HepG2 (cell line): ENCODE measurements at regions not wholly inside any gene's neighbourhood (a gene's known extent, or its start where the extent isn't known, plus 50 kb on each side); places are given as distances from the start of the nearest gene placed in this dataset.

ENCODE experiments used
- ATAC-seq: fragments of 200-7000 bp; cut with Tn5 transposase; 3 replicates; pipeline ENCODE4 v1.9.1; 2020; ENCODE audit warnings: mild to moderate bottlenecking, moderate library complexity
- BruUV-seq: library from RNA; stranded (reverse); fragments of 400-500 nt; replicated peaks from 2 replicates; lab custom pipeline; 2021; lab: Mats Ljungman, UMichigan
- CTCF ChIA-PET: fragments of 300-600 bp; formaldehyde crosslinking; extraction: SDS; loops from one replicate; lab custom pipeline; 2021; ENCODE audit warnings: low total read pairs, inconsistent platforms, low intra/inter-chr PET ratio; lab: Yijun Ruan, JAX
- POLR2A ChIA-PET: fragments of 350-600 bp; sonication (Branson Sonifier 250); formaldehyde crosslinking; loops from one replicate; lab custom pipeline; 2020; ENCODE audit warnings: antibody characterized with exemption, inconsistent platforms; lab: Yijun Ruan, JAX
- DNase-seq: peaks from one replicate; pipeline ENCODE4 v3.0.0-alpha.2; 2015; ENCODE audit warnings: low spot score
- FAIRE-seq: peaks from 3 replicates; lab custom pipeline; 2011; peaks lifted over from hg19 to GRCh38; lab: Jason Lieb, UNC
- H2AFZ ChIP-seq: one replicate; pipeline ENCODE4 v1.6.1; 2011; ENCODE audit warnings: low read length, inconsistent platforms
- H3K27ac ChIP-seq: fragments of 300-600 bp; 3 replicates; pipeline ENCODE4 v1.8.0; 2011; ENCODE audit warnings: mixed run types, mild to moderate bottlenecking, mixed read lengths, low read length, inconsistent platforms; ENCODE audit not compliant: insufficient read depth; ENCODE audit errors: extremely low read length
- H3K27me3 ChIP-seq, 2 experiments: fragments of 200-600 bp in 1 of 2; 2 replicates in 1 of 2; 3 replicates in 1 of 2; pipeline versions ENCODE4 v1.6.0 to v1.8.0; 2011; ENCODE audit warnings: low read length in 2 of 2, mild to moderate bottlenecking in 2 of 2, moderate library complexity in 2 of 2, inconsistent platforms in 1 of 2; ENCODE audit not compliant: insufficient read depth in 2 of 2, control insufficient read depth in 1 of 2
- H3K36me3 ChIP-seq, 2 experiments: fragments of 200-600 bp in 1 of 2; replicated peaks in 1 of 2; 2 replicates in 1 of 2; 3 replicates in 1 of 2; pipeline versions ENCODE4 v1.5.1 to v1.8.0; 2011; ENCODE audit warnings: low read length in 2 of 2, inconsistent platforms in 1 of 2; ENCODE audit not compliant: insufficient read depth in 2 of 2, control insufficient read depth in 1 of 2
- H3K4me1 ChIP-seq: 2 replicates; pipeline ENCODE4 v1.5.1; 2012; ENCODE audit warnings: low read length, inconsistent platforms; ENCODE audit not compliant: insufficient read depth
- H3K4me2 ChIP-seq: 2 replicates; pipeline ENCODE4 v1.6.0; 2011; ENCODE audit warnings: low read depth, low read length, inconsistent platforms
- H3K4me3 ChIP-seq, 3 experiments: fragments of 200-600 bp in 1 of 3; sonication (generic), shearing (Covaris generic) in 1 of 3; replicated peaks in 1 of 3; 2 replicates each; pipeline ENCODE4 v1.5.1; 2011 to 2016; ENCODE audit warnings: low read length in 3 of 3, inconsistent platforms in 2 of 3, low read depth in 2 of 3, mild to moderate bottlenecking in 2 of 3, control low read depth in 1 of 3, mixed read lengths in 1 of 3; ENCODE audit not compliant: insufficient read depth in 1 of 3
- H3K79me2 ChIP-seq: one replicate; pipeline ENCODE4 v1.6.1; 2011; ENCODE audit warnings: low read length, inconsistent platforms; ENCODE audit not compliant: insufficient read depth
- H3K9ac ChIP-seq: 2 replicates; pipeline ENCODE4 v1.6.0; 2011; ENCODE audit warnings: mild to moderate bottlenecking, low read depth, low read length, inconsistent platforms; ENCODE audit not compliant: insufficient read depth
- H3K9me3 ChIP-seq: 2 replicates; pipeline ENCODE4 v1.5.1; 2012; ENCODE audit warnings: mild to moderate bottlenecking, low read length
- H4K20me1 ChIP-seq: 2 replicates; pipeline ENCODE4 v1.6.0; 2011; ENCODE audit warnings: inconsistent platforms, mild to moderate bottlenecking, low read length, moderate library complexity; ENCODE audit not compliant: insufficient read depth
- BRD4 ChIP-seq: sonication (generic); formaldehyde crosslinking; IDR thresholded peaks from 2 replicates; pipeline ENCODE4 v1.4.0; 2020; ENCODE audit warnings: missing genetic modification reagents
- FOXC1 ChIP-seq: sonication (generic); formaldehyde crosslinking; IDR thresholded peaks from 2 replicates; pipeline ENCODE4 v1.8.0; 2022; ENCODE audit warnings: mild to moderate bottlenecking, missing genetic modification reagents, borderline replicate concordance
- GTF2F1 ChIP-seq: fragments of 150-350 bp; IDR thresholded peaks from 2 replicates; pipeline ENCODE4 v1.6.1; 2014; ENCODE audit warnings: low read length
- IKZF4 ChIP-seq: sonication (generic); formaldehyde crosslinking; IDR thresholded peaks from 2 replicates; pipeline ENCODE4 v1.5.1; 2020; ENCODE audit warnings: borderline replicate concordance, mild to moderate bottlenecking, low read depth, missing genetic modification reagents; ENCODE audit errors: not compliant biosample characterization
- KLF12 ChIP-seq: sonication (generic); formaldehyde crosslinking; IDR thresholded peaks from 2 replicates; pipeline ENCODE4 v1.4.0; 2020; ENCODE audit warnings: missing genetic modification reagents, borderline replicate concordance
- NBN ChIP-seq: fragments of 450-650 bp; conservative IDR thresholded peaks from 2 replicates; pipeline ENCODE4 v1.6.1; 2017
- NFATC3 ChIP-seq: sonication (generic); formaldehyde crosslinking; IDR thresholded peaks from 2 replicates; pipeline ENCODE4 v1.5.1; 2020; ENCODE audit warnings: mild to moderate bottlenecking, missing genetic modification reagents
- NRL ChIP-seq: sonication (generic); formaldehyde crosslinking; IDR thresholded peaks from 2 replicates; pipeline ENCODE4 v1.5.0; 2020; ENCODE audit warnings: missing genetic modification reagents, mild to moderate bottlenecking, moderate library complexity, borderline replicate concordance
- PRPF4 ChIP-seq: fragments of 200-400 bp; formaldehyde crosslinking; IDR thresholded peaks from 2 replicates; pipeline ENCODE4 v1.6.1; 2016; ENCODE audit warnings: low read length, low read depth; ENCODE audit not compliant: poor library complexity, severe bottlenecking
- RNF2 ChIP-seq: fragments of 450-650 bp; conservative IDR thresholded peaks from 2 replicates; pipeline ENCODE4 v1.6.1; 2016; ENCODE audit warnings: low read depth
- SIX4 ChIP-seq: sonication (generic); formaldehyde crosslinking; IDR thresholded peaks from 2 replicates; pipeline ENCODE4 v1.4.0; 2020; ENCODE audit warnings: missing genetic modification reagents
- TEAD2 ChIP-seq: sonication (generic); formaldehyde crosslinking; IDR thresholded peaks from 2 replicates; pipeline ENCODE4 v1.9.0; 2021; ENCODE audit warnings: missing genetic modification reagents
- ZNF468 ChIP-seq: sonication (generic); formaldehyde crosslinking; IDR thresholded peaks from 2 replicates; pipeline ENCODE4 v1.8.0; 2022; ENCODE audit warnings: mild to moderate bottlenecking, moderate library complexity, missing genetic modification reagents
- ZNF510 ChIP-seq: sonication (generic); formaldehyde crosslinking; IDR thresholded peaks from 2 replicates; pipeline ENCODE4 v1.4.0; 2020; ENCODE audit warnings: low read depth, mild to moderate bottlenecking, missing genetic modification reagents
- ZNF629 ChIP-seq: sonication (generic); formaldehyde crosslinking; conservative IDR thresholded peaks from 2 replicates; pipeline ENCODE4 v1.5.0; 2020; ENCODE audit warnings: missing genetic modification reagents
- ZNF766 ChIP-seq: sonication (generic); formaldehyde crosslinking; IDR thresholded peaks from 2 replicates; pipeline ENCODE4 v1.5.0; 2020; ENCODE audit warnings: missing genetic modification reagents, borderline replicate concordance
- WGBS: methylation state at CpG from one replicate; pipeline ENCODE4 v1.1.6; 2017; ENCODE audit warnings: low lambda C conversion rate; 5-methylcytosine and 5-hydroxymethylcytosine counted together
- in situ Hi-C: cut with HindIII; loops from 2 replicates; pipeline ENCODE4 v1.10.0; 2017; ENCODE audit warnings: low pct_unique_long_range_greater_than_20kb; ENCODE audit not compliant: extremely low pct_ligation_motif_present
- intact Hi-C: fragments of 100-400 bp; cut with micrococcal nuclease; formaldehyde crosslinking; loops from one replicate; pipeline ENCODE4 v1.10.0; 2022; ENCODE audit not compliant: unreplicated experiment
- TF ChIP-seq, protein P1 (sequence below): sonication (generic); formaldehyde crosslinking; IDR thresholded peaks from 2 replicates; pipeline ENCODE4 v1.5.0; 2020; ENCODE audit warnings: missing genetic modification reagents
- TF ChIP-seq, protein P2 (sequence below): sonication (generic); formaldehyde crosslinking; IDR thresholded peaks from 2 replicates; pipeline ENCODE4 v1.4.0; 2020; ENCODE audit warnings: missing genetic modification reagents, mild to moderate bottlenecking, borderline replicate concordance
- TF ChIP-seq, protein P3 (sequence below): sonication (generic); formaldehyde crosslinking; conservative IDR thresholded peaks from 2 replicates; pipeline ENCODE4 v1.8.1; 2023; ENCODE audit warnings: missing genetic modification reagents

DNA sequence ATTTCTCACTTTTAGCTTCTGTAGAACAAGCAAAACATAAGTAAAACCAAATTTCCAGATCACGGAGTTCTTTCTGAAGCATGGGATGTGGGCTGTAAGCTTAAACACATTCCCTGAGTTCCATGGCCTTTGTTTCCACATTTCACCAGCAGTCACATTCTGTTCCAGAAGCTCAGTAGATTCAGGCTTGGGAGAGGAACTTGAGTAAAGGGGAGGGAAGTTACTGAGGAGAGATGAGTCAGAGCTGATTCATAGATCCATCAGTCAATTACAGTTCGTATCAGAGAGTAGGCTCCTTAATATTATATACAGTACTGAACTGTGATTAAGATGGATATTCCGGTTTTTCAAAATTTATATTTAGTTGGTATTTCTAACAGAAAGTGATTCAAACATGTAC lies 614.3 kb downstream of the NCAM2 start:
- DNase-seq (no peak), ATAC-seq (no peak), FAIRE-seq (no peak)
- Histone ChIP-seq H2AFZ (no peak overlapping the region), H3K79me2 (no peaks in the 10 kb centered on the region), H3K27me3 (no peaks in the 10 kb centered on the region), H3K9me3 (peaks cover 92% of the 10 kb centered on the region), H3K4me1 (no peaks in the 10 kb centered on the region), H3K27ac (no peak overlapping the region), H3K4me2 (no peak overlapping the region), H3K9ac (no peak overlapping the region), H4K20me1 (no peaks in the 10 kb centered on the region), H3K4me3 (no peak overlapping the region), H3K36me3 (no peaks in the 10 kb centered on the region)
- POLR2A ChIA-PET, result no interaction called here
- in situ Hi-C loops, result no loop called here
- 2% methylated on average over 3 of the region's 3 CpGs for WGBS
- BruUV-seq, result no TSS peak
- CTCF ChIA-PET, result no interaction called here
- intact Hi-C loops, result no loop called here
- TF ChIP-seq GTF2F1 (no peak), NBN (no peak), TEAD2 (CRISPR knock-in tag) (no peak), IKZF4 (CRISPR knock-in tag) (no peak), ZNF629 (CRISPR knock-in tag) (no peak), PRPF4 (no peak), RNF2 (no peak), BRD4 (CRISPR knock-in tag) (no peak), NFATC3 (CRISPR knock-in tag) (no peak), ZNF766 (CRISPR knock-in tag) (no peak), ZNF468 (CRISPR knock-in tag) (no peak), NRL (CRISPR knock-in tag) (no peak), FOXC1 (CRISPR knock-in tag) (no peak), KLF12 (CRISPR knock-in tag) (no peak), SIX4 (CRISPR knock-in tag) (no peak), ZNF510 (no peak)
- TF ChIP-seq, protein P1, sequence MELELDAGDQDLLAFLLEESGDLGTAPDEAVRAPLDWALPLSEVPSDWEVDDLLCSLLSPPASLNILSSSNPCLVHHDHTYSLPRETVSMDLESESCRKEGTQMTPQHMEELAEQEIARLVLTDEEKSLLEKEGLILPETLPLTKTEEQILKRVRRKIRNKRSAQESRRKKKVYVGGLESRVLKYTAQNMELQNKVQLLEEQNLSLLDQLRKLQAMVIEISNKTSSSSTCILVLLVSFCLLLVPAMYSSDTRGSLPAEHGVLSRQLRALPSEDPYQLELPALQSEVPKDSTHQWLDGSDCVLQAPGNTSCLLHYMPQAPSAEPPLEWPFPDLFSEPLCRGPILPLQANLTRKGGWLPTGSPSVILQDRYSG (CRISPR knock-in tag), result no peak
- TF ChIP-seq, protein P2, sequence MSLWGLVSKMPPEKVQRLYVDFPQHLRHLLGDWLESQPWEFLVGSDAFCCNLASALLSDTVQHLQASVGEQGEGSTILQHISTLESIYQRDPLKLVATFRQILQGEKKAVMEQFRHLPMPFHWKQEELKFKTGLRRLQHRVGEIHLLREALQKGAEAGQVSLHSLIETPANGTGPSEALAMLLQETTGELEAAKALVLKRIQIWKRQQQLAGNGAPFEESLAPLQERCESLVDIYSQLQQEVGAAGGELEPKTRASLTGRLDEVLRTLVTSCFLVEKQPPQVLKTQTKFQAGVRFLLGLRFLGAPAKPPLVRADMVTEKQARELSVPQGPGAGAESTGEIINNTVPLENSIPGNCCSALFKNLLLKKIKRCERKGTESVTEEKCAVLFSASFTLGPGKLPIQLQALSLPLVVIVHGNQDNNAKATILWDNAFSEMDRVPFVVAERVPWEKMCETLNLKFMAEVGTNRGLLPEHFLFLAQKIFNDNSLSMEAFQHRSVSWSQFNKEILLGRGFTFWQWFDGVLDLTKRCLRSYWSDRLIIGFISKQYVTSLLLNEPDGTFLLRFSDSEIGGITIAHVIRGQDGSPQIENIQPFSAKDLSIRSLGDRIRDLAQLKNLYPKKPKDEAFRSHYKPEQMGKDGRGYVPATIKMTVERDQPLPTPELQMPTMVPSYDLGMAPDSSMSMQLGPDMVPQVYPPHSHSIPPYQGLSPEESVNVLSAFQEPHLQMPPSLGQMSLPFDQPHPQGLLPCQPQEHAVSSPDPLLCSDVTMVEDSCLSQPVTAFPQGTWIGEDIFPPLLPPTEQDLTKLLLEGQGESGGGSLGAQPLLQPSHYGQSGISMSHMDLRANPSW (CRISPR knock-in tag), result no peak
- TF ChIP-seq, protein P3, sequence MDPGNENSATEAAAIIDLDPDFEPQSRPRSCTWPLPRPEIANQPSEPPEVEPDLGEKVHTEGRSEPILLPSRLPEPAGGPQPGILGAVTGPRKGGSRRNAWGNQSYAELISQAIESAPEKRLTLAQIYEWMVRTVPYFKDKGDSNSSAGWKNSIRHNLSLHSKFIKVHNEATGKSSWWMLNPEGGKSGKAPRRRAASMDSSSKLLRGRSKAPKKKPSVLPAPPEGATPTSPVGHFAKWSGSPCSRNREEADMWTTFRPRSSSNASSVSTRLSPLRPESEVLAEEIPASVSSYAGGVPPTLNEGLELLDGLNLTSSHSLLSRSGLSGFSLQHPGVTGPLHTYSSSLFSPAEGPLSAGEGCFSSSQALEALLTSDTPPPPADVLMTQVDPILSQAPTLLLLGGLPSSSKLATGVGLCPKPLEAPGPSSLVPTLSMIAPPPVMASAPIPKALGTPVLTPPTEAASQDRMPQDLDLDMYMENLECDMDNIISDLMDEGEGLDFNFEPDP (CRISPR knock-in tag), result no peak
